HG02981 (cell line): ENCODE measurements at regions not wholly inside any gene's neighbourhood (a gene's known extent, or its start where the extent isn't known, plus 50 kb on each side); places are given as distances from the start of the nearest gene placed in this dataset.

Source experiments
- ATAC-seq: cut with Tn5 transposase; IDR thresholded peaks from one replicate; pipeline ENCODE4 v1.9.1; 2021; ENCODE audit warnings: mild to moderate bottlenecking, moderate library complexity; ENCODE audit not compliant: unreplicated experiment

- no peak for ATAC-seq
Measured at GRCh38 chr9:91120200-91120599, 241.5 kb downstream of the AUH start.

GRCh38 chr9:91122755-91123154 is 239.0 kb downstream of the AUH start:
- ATAC-seq: no peak

DNA sequence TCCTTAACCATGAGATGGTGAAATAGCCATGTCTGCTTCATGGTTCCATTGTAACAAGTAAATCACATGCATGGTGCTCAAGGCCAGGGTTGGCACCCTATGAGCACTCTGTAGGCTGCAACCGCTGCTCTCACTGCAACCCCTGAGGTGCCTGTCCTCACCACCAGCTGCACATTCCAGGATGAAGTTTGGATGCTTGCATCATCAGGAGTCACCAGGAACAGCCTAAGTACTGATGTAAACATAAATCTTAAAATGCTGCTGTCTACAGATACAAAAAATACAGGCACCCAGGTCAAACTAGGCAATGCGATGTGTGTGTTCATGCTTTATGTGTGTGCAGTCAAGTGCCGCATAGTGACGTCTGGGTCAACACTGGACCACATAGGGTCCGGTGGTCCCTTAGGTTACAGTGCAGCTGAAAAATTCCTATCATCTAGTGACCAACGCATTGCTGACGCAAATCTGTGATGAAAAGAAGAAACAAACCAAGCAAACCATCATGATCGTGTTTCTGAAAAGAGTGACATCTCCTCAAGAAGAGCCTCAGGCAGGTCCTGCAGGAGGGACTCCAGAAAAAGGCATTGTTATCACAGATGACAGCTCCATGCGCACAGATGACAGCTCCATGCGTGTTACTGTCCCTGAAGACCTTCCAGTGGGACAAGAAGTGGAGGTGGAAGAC is 234.8 kb downstream of the AUH start:
- ATAC-seq: no peak

DNA sequence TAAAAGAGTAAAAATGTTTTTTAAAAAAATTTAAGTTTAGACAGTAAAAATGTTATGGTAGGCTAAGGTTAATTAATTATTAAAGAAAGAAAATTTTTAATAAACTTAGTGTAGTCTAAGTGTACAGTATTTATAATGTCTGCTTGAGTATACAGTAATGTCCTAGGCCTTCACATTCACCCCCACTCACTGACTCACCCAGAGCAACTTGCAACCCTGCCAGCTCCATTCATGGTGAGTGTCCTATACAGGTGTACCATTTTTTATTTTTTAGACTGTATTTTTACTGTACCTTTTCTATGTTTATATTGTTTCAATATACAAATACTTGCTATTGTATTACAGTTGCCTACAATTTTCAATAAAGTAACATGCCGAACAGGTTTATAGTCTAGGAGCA is 234.1 kb downstream of the AUH start:
- no peak for ATAC-seq

- ATAC-seq: no peak
Measured at GRCh38 chr9:91130796-91131318, 230.9 kb downstream of the AUH start.

DNA sequence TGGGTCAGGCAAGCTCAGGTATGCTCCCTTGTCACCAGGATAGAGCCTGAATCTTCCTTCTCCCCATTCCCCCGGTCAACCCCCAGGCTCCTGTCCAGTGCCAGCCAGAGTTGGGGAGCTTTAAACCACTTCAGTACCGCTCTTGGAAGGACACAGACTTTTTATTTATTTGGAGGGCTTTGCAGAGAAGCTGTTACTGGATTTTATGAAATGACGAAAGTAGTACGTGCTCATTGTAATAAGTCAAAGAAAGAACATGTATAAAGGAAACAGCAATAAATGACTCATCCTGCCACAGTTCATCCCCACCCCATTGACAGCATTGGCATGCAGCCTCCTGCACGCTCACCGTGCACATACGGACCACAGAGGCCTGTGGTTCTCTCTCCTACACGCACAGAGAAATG is 230.3 kb downstream of the AUH start:
- peak; percentile 88 for ATAC-seq

DNA sequence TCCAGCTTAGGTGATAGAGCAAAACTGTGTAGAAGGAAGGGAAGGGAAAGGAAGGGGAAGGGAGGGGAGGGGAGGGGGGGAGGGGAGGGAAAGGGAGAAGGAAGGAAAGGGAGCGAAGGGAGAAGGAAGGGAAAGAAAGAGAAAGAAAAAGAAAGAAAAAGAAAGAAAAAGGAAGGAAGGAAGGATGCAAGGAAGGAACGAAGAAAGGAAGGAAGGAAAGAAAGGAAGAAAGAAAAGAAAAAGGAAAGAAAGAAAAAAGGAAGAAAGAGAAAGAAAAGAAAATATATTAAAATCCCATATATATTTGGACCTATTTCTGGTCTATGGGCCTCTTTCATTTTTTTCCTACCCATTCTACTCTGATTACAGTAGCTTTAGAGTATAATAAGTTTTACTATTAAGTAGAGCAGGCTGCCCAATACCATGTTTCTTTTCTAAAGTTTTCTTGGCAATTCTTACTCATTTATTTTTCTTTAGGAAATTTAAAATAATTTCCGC is 229.1 kb downstream of the AUH start:
- no peak for ATAC-seq

GRCh38 chr9:91134608-91135007 is 227.1 kb downstream of the AUH start:
- ATAC-seq: no peak

- ATAC-seq: no peak
Measured at GRCh38 chr9:91137391-91137790, 224.3 kb downstream of the AUH start.

- ATAC-seq: no peak
Measured at GRCh38 chr9:91138760-91139159, 223.0 kb downstream of the AUH start.

GRCh38 chr9:91141407-91141965 is 220.2 kb downstream of the AUH start:
- ATAC-seq: no peak

- no peak for ATAC-seq
Measured at GRCh38 chr9:91143162-91143561, 218.6 kb downstream of the AUH start.

- ATAC-seq: no peak
Measured at GRCh38 chr9:91143642-91144041, 218.1 kb downstream of the AUH start.

GRCh38 chr9:91144769-91145168 is 216.9 kb downstream of the AUH start:
- ATAC-seq: no peak

GRCh38 chr9:91145496-91145895 is 216.2 kb downstream of the AUH start:
- no peak for ATAC-seq

DNA sequence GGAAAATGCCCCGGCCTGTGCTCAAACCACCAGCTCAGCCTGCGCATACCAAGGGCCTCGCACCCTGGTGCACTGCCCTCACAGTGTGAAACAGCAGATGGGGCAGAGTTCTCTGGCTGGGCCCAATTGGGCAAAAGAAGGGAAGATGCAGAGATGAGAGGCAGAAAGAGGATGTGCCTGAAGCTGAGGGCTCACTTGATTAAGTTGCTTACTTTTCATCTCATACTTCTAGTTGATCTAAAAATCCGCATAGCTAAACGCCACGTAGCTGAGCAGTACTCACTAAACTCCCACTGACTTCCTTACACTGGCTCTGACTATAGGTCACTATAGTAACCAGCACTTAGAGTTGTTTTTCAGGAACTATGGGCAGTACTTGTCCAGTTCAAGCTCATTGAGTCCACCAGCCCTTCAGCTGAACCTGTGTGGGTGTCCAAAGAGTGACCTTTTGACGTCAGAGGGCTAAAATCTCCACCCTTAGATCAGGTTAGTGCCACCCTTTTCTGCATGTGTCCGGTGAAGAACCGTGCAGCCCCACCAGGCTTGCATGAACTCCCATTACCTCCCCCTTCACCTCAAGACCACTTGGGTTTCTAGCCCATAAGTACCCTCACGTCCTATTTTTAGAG is 215.2 kb downstream of the AUH start:
- ATAC-seq: no peak

DNA sequence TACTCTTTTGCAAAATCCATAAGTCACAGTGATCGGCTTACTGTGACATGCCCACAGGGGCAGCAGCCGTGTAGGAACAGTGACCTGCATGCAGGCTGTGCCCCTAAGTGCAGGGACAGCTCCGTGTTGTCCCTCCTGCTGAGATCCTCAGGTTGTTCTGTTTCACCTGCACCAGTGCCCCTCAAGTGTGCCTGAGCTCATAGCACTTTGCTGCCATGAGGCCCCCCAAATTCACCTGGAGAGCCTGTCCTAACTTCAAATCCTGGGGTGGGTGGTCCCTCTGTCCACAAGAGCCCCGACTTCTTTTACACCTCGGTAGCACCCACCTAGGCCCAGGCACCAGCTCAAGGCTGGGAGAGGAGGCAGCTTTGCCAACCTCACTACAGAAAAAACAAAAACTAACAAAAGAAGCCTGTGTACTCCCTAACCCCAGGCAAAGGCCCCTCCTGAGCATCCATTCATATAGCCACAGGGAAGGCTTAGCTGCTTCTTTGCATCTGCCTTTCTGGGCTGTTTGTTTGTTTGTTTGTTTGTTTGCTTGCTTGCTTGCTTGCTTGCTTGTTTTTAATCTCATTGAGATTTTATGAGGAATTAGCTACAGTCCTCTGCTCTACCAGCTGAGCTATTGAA is 214.5 kb downstream of the AUH start:
- ATAC-seq: no peak

DNA sequence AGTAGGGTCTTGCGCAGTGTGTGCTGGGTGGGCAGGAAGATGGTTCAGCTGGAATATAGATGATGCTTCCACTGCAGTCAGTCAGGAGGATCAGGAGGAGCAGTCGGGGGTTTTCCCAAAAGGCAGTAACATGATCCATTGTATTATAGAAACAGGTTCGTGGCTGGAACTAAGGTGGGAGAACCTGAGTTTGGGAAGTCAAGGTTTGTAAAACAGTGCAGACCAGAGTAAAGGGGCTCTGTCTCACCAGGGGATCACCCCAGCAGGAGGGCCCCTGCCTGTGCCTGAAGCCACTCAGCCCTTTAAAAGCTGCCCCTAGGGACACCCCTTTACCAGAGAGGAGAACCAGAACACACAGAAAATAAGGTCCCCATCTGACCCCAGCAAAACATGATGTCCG is 213.4 kb downstream of the AUH start:
- ATAC-seq: no peak

- no peak for ATAC-seq
Measured at GRCh38 chr9:91150273-91150997, 211.3 kb downstream of the AUH start.

- peak; percentile 54 for ATAC-seq
Measured at GRCh38 chr9:91150998-91151717, 210.6 kb downstream of the AUH start.
